WTC11 (cell line): ENCODE measurements at regions not wholly inside any gene's neighbourhood (a gene's known extent, or its start where the extent isn't known, plus 50 kb on each side); places are given as distances from the start of the nearest gene placed in this dataset.

Experiments
- CREB1 ChIP-seq: sonication (generic); formaldehyde crosslinking; IDR thresholded peaks from 2 replicates; pipeline ENCODE4 v1.8.0; 2023; ENCODE audit warnings: mild to moderate bottlenecking, missing genetic modification reagents
- JUN ChIP-seq: sonication (generic); formaldehyde crosslinking; IDR thresholded peaks from 2 replicates; pipeline ENCODE4 v1.8.0; 2023; ENCODE audit warnings: mild to moderate bottlenecking, missing genetic modification reagents
- NR1H2 ChIP-seq: sonication (generic); formaldehyde crosslinking; IDR thresholded peaks from 2 replicates; pipeline ENCODE4 v1.9.0; 2021; ENCODE audit warnings: mild to moderate bottlenecking, moderate library complexity, missing genetic modification reagents
- ZNF138 ChIP-seq: sonication (generic); formaldehyde crosslinking; conservative IDR thresholded peaks from 2 replicates; pipeline ENCODE4 v1.8.1; 2022; ENCODE audit warnings: mild to moderate bottlenecking, moderate library complexity, missing genetic modification reagents
- TF ChIP-seq, protein P1 (sequence below): fragments of 200-600 bp; IDR thresholded peaks from 2 replicates; pipeline ENCODE4 v1.8.0; 2022; ENCODE audit warnings: antibody characterized with exemption
- TF ChIP-seq, protein P2 (sequence below): sonication (generic); formaldehyde crosslinking; conservative IDR thresholded peaks from 2 replicates; pipeline ENCODE4 v1.8.1; 2022; ENCODE audit warnings: mild to moderate bottlenecking, missing genetic modification reagents
- TF ChIP-seq, protein P3 (sequence below): sonication (generic); formaldehyde crosslinking; IDR thresholded peaks from 2 replicates; pipeline ENCODE4 v1.8.1; 2022; ENCODE audit warnings: missing genetic modification reagents, borderline replicate concordance
- TF ChIP-seq, protein P4 (sequence below): sonication (generic); formaldehyde crosslinking; IDR thresholded peaks from 2 replicates; pipeline ENCODE4 v1.8.0; 2022; ENCODE audit warnings: missing genetic modification reagents
- TF ChIP-seq, protein P5 (sequence below): sonication (generic); formaldehyde crosslinking; IDR thresholded peaks from 2 replicates; pipeline ENCODE4 v1.8.0; 2022; ENCODE audit warnings: mild to moderate bottlenecking, missing genetic modification reagents
- TF ChIP-seq, protein P6 (sequence below): sonication (generic); formaldehyde crosslinking; IDR thresholded peaks from 2 replicates; pipeline ENCODE4 v1.8.0; 2022; ENCODE audit warnings: mild to moderate bottlenecking, missing genetic modification reagents

DNA sequence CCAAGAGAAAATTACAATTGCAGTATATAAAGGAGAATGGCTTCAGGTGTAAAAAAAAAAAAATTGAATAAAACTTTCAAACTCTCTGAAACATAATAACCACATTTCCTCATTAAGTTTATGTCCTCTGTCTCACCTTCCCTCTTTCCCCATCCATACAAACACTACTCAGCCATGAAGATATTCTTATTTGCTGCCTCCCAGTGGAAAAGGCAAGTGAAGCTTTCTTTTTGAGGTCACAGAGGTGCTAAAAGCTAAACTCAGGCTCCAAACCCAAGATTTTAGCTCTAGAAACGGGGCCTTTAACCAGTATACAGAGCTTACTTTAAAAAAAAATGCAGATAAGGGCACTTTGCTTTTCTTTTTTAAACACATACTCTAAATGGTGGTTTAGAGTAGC is 1568.5 kb downstream of the FAM181B start:
- TF ChIP-seq, protein P1, sequence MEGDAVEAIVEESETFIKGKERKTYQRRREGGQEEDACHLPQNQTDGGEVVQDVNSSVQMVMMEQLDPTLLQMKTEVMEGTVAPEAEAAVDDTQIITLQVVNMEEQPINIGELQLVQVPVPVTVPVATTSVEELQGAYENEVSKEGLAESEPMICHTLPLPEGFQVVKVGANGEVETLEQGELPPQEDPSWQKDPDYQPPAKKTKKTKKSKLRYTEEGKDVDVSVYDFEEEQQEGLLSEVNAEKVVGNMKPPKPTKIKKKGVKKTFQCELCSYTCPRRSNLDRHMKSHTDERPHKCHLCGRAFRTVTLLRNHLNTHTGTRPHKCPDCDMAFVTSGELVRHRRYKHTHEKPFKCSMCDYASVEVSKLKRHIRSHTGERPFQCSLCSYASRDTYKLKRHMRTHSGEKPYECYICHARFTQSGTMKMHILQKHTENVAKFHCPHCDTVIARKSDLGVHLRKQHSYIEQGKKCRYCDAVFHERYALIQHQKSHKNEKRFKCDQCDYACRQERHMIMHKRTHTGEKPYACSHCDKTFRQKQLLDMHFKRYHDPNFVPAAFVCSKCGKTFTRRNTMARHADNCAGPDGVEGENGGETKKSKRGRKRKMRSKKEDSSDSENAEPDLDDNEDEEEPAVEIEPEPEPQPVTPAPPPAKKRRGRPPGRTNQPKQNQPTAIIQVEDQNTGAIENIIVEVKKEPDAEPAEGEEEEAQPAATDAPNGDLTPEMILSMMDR, result no peak
- TF ChIP-seq, protein P2, sequence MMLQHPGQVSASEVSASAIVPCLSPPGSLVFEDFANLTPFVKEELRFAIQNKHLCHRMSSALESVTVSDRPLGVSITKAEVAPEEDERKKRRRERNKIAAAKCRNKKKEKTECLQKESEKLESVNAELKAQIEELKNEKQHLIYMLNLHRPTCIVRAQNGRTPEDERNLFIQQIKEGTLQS (CRISPR knock-in tag), result no peak
- TF ChIP-seq, protein P3, sequence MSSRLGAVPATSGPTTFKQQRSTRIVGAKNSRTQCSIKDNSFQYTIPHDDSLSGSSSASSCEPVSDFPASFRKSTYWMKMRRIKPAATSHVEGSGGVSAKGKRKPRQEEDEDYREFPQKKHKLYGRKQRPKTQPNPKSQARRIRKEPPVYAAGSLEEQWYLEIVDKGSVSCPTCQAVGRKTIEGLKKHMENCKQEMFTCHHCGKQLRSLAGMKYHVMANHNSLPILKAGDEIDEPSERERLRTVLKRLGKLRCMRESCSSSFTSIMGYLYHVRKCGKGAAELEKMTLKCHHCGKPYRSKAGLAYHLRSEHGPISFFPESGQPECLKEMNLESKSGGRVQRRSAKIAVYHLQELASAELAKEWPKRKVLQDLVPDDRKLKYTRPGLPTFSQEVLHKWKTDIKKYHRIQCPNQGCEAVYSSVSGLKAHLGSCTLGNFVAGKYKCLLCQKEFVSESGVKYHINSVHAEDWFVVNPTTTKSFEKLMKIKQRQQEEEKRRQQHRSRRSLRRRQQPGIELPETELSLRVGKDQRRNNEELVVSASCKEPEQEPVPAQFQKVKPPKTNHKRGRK (CRISPR knock-in tag), result no peak
- TF ChIP-seq ZNF138 (CRISPR knock-in tag), result no peak
- TF ChIP-seq JUN (CRISPR knock-in tag), result no peak
- TF ChIP-seq, protein P4, sequence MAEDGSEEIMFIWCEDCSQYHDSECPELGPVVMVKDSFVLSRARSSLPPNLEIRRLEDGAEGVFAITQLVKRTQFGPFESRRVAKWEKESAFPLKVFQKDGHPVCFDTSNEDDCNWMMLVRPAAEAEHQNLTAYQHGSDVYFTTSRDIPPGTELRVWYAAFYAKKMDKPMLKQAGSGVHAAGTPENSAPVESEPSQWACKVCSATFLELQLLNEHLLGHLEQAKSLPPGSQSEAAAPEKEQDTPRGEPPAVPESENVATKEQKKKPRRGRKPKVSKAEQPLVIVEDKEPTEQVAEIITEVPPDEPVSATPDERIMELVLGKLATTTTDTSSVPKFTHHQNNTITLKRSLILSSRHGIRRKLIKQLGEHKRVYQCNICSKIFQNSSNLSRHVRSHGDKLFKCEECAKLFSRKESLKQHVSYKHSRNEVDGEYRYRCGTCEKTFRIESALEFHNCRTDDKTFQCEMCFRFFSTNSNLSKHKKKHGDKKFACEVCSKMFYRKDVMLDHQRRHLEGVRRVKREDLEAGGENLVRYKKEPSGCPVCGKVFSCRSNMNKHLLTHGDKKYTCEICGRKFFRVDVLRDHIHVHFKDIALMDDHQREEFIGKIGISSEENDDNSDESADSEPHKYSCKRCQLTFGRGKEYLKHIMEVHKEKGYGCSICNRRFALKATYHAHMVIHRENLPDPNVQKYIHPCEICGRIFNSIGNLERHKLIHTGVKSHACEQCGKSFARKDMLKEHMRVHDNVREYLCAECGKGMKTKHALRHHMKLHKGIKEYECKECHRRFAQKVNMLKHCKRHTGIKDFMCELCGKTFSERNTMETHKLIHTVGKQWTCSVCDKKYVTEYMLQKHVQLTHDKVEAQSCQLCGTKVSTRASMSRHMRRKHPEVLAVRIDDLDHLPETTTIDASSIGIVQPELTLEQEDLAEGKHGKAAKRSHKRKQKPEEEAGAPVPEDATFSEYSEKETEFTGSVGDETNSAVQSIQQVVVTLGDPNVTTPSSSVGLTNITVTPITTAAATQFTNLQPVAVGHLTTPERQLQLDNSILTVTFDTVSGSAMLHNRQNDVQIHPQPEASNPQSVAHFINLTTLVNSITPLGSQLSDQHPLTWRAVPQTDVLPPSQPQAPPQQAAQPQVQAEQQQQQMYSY (CRISPR knock-in tag), result no peak
- TF ChIP-seq, protein P5, sequence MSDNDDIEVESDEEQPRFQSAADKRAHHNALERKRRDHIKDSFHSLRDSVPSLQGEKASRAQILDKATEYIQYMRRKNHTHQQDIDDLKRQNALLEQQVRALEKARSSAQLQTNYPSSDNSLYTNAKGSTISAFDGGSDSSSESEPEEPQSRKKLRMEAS (CRISPR knock-in tag), result no peak
- TF ChIP-seq NR1H2 (CRISPR knock-in tag), result no peak
- TF ChIP-seq, protein P6, sequence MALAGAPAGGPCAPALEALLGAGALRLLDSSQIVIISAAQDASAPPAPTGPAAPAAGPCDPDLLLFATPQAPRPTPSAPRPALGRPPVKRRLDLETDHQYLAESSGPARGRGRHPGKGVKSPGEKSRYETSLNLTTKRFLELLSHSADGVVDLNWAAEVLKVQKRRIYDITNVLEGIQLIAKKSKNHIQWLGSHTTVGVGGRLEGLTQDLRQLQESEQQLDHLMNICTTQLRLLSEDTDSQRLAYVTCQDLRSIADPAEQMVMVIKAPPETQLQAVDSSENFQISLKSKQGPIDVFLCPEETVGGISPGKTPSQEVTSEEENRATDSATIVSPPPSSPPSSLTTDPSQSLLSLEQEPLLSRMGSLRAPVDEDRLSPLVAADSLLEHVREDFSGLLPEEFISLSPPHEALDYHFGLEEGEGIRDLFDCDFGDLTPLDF, result no peak
- no peak for TF ChIP-seq CREB1 (CRISPR knock-in tag)
